RWPE1 (cell line): ENCODE measurements at regions not wholly inside any gene's neighbourhood (a gene's known extent, or its start where the extent isn't known, plus 50 kb on each side); places are given as distances from the start of the nearest gene placed in this dataset.

Experiments
- CTCF ChIA-PET: fragments of 350-600 bp; sonication (Branson Sonifier 250); formaldehyde crosslinking; extraction: SDS; loops from one replicate; lab custom pipeline; 2021; lab: Yijun Ruan, JAX
- POLR2A ChIA-PET: fragments of 400-600 bp; formaldehyde crosslinking; extraction: SDS; loops from one replicate; lab custom pipeline; 2020; ENCODE audit warnings: antibody characterized with exemption; ENCODE audit not compliant: low non-redundant PET; lab: Yijun Ruan, JAX
- DNase-seq: peaks from one replicate; pipeline ENCODE4 v3.0.0; 2012; ENCODE audit warnings: low spot score
- H3K27ac ChIP-seq: fragments of 450-650 bp; 2 replicates; pipeline ENCODE4 v1.5.1; 2017
- TF ChIP-seq, protein P1 (sequence below): fragments of 450-650 bp; conservative IDR thresholded peaks from 2 replicates; pipeline ENCODE4 v1.5.1; 2017; ENCODE audit warnings: low read depth, mild to moderate bottlenecking

DNA sequence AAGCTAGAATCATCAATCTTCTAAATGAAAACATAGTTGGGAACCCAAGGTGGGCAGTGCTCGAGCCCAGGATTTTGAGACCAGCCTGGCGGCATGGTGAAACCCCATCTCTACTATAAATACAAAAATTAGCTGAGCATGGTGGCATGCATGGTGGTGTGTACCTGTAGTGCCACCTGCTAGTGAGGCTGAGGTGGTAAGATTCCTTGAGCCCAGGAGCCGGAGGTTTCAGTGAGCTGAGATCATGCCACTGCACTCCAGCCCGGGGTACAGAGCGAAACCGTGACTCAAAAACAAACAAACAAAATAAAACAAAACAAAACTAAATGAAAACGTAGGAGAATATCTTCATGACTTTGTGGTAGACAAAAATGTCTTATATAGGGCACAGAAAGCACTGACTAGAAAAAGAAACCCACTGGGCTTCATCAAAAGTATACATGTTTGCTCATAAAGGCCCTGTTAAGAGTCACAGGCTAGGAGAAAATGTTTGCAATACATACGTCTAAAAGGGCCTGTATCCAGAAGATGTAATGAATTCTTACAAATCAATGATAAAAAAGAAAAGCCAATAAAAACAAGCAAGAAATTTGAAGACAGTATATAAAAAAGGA is 353.6 kb downstream of the FGF9 start:
- no peak for DNase-seq
- no peak overlapping the region for H3K27ac ChIP-seq
- TF ChIP-seq, protein P1, sequence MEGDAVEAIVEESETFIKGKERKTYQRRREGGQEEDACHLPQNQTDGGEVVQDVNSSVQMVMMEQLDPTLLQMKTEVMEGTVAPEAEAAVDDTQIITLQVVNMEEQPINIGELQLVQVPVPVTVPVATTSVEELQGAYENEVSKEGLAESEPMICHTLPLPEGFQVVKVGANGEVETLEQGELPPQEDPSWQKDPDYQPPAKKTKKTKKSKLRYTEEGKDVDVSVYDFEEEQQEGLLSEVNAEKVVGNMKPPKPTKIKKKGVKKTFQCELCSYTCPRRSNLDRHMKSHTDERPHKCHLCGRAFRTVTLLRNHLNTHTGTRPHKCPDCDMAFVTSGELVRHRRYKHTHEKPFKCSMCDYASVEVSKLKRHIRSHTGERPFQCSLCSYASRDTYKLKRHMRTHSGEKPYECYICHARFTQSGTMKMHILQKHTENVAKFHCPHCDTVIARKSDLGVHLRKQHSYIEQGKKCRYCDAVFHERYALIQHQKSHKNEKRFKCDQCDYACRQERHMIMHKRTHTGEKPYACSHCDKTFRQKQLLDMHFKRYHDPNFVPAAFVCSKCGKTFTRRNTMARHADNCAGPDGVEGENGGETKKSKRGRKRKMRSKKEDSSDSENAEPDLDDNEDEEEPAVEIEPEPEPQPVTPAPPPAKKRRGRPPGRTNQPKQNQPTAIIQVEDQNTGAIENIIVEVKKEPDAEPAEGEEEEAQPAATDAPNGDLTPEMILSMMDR = no peak
- ChIA-PET POLR2A (no interaction called here), CTCF (no interaction called here)

- no peak overlapping the region for H3K27ac ChIP-seq
- CTCF ChIA-PET = no interaction called here
- TF ChIP-seq, protein P1 = no peak
- POLR2A ChIA-PET = no interaction called here
- DNase-seq = no peak
Measured at GRCh38 chr13:22027566-22027965, 356.7 kb downstream of the FGF9 start.

DNA sequence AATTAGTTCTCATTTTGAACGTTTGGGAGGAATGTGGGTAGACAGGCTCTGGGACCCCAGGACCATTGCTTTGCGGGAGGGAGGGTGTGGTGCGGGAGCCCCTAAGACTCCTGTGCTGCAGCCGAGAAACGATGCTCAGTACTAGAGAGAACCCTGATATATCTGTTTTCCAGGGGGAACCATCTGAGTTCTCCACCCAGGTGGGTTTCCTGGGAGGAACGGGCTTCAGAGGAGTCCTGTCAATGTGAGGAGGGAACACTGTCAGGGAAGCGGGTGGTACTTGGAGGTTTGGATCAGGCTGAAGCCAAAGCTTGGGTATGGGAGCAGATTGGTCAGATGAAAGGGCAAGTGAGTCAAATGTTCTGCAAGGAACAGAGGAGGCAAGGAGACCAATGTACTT is 358.0 kb downstream of the FGF9 start:
- ChIA-PET POLR2A (no interaction called here), CTCF (no interaction called here)

DNA sequence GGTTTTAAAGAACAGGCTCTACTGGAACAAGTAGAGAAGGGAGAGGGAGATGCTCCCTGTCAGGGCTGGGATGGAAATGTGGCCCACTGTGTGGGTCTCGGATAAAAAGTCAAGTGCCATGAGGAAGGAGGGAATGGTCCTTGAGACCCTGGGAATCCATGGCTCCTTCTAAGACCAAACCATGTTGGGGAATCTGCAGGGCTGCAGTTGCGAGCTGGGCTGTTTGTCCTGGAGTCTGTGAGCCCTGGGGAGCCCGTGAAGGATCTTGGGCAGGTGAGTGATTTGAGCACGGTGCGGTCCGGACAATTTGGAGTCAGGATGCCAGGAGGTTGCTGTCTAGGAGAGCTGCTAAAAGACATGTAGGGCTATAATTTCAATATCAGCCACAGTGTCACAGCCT is 359.4 kb downstream of the FGF9 start:
- ChIA-PET POLR2A (no interaction called here), CTCF (no interaction called here)
- TF ChIP-seq, protein P1 = no peak
- H3K27ac ChIP-seq = no peak overlapping the region
- no peak for DNase-seq

More for the DNA sequence above, 358.0 kb downstream of the FGF9 start:
- H3K27ac ChIP-seq = no peak overlapping the region
- DNase-seq = no peak
- TF ChIP-seq, protein P1 = no peak

GRCh38 chr13:22031702-22032286 is 360.9 kb downstream of the FGF9 start:
- no peak for DNase-seq
- POLR2A ChIA-PET = no interaction called here
- H3K27ac ChIP-seq = no peak overlapping the region
- CTCF ChIA-PET = no interaction called here
- TF ChIP-seq, protein P1 = no peak

DNA sequence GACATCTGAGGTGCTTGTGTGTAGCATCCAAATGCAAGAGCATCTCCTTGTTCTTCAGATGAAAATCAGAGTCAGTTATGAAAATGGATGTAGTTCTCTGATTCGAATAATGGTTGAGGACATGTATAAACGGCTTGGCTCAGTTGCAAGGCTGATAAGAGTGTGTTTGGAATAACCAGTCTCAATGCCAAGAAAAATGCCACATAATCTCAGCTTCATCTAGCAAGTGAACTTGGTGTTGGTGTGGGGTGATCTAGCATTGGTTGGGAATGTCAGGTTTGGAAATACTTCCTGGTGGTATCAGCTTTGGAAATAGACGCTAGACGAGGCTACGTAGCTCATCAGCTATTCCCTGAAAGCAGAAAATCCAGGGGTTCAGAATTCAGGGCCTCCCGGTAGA is 362.0 kb downstream of the FGF9 start:
- CTCF ChIA-PET = no interaction called here
- POLR2A ChIA-PET = no interaction called here
- DNase-seq = no peak
- H3K27ac ChIP-seq = no peak overlapping the region
- TF ChIP-seq, protein P1 = no peak
